NB4 (cell line): ENCODE measurements at regions not wholly inside any gene's neighbourhood (a gene's known extent, or its start where the extent isn't known, plus 50 kb on each side); places are given as distances from the start of the nearest gene placed in this dataset.

Source experiments
- POLR2A ChIP-seq: IDR thresholded peaks from 2 replicates; pipeline ENCODE4 v1.6.1; 2011; ENCODE audit warnings: mild to moderate bottlenecking; ENCODE audit not compliant: insufficient read length; ENCODE audit errors: extremely low read depth
- TF ChIP-seq, protein P1 (sequence below): IDR thresholded peaks from one replicate; pipeline ENCODE4 v1.5.1; 2012; ENCODE audit warnings: low read depth, low read length

DNA sequence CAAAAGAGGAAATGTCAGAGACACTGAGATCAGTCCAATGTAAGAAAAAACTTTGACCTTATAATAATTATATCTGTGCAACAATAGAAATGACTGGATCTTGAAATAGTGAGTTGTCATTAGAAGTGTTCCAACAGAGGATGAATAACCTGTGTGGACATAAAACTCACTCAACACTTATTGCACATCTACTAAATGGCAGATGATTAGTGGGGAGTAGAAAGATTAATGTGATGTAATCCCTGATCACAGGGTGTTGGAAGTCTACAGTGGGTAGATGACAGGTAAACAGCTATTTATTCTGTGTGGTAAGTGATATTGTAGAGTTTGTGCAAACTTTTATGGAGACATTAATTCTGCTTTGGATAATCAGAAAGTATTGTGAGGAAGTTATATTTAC is 177.3 kb upstream of the HMHB1 start:
- TF ChIP-seq POLR2A = no peak
- TF ChIP-seq, protein P1, sequence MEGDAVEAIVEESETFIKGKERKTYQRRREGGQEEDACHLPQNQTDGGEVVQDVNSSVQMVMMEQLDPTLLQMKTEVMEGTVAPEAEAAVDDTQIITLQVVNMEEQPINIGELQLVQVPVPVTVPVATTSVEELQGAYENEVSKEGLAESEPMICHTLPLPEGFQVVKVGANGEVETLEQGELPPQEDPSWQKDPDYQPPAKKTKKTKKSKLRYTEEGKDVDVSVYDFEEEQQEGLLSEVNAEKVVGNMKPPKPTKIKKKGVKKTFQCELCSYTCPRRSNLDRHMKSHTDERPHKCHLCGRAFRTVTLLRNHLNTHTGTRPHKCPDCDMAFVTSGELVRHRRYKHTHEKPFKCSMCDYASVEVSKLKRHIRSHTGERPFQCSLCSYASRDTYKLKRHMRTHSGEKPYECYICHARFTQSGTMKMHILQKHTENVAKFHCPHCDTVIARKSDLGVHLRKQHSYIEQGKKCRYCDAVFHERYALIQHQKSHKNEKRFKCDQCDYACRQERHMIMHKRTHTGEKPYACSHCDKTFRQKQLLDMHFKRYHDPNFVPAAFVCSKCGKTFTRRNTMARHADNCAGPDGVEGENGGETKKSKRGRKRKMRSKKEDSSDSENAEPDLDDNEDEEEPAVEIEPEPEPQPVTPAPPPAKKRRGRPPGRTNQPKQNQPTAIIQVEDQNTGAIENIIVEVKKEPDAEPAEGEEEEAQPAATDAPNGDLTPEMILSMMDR = no peak
